B cell (primary cell): ENCODE measurements at regions not wholly inside any gene's neighbourhood (a gene's known extent, or its start where the extent isn't known, plus 50 kb on each side); places are given as distances from the start of the nearest gene placed in this dataset.

Source experiments
- ATAC-seq: fragments of 200-7000 bp; cut with Tn5 transposase; one replicate; pipeline ENCODE4 v1.10.0; 2021; ENCODE audit warnings: low read depth, mild to moderate bottlenecking, moderate number of reproducible peaks, moderate library complexity
- CTCF ChIA-PET: fragments of 350-600 bp; sonication (Branson Sonifier 250); formaldehyde crosslinking; loops from one replicate; lab custom pipeline; 2021; ENCODE audit warnings: antibody characterized with exemption, inconsistent platforms; lab: Charles Lee
- POLR2A ChIA-PET: fragments of 350-600 bp; sonication (Branson Sonifier 250); formaldehyde crosslinking; loops from one replicate; lab custom pipeline; 2021; ENCODE audit warnings: antibody characterized with exemption; lab: Charles Lee
- DNase-seq: peaks from one replicate; pipeline ENCODE4 v3.0.0; 2013
- H2AFZ ChIP-seq: 2 replicates; pipeline ENCODE4 v1.6.1; 2012; ENCODE audit warnings: mild to moderate bottlenecking, low read depth, low read length; ENCODE audit not compliant: insufficient read depth, poor library complexity, severe bottlenecking
- H3K27ac ChIP-seq, 2 donors: 1 replicate in 1 of 2; 2 replicates in 1 of 2; pipeline ENCODE4 v1.5.1; 2012 to 2013; ENCODE audit warnings: low read length in 2 of 2, mild to moderate bottlenecking in 2 of 2, moderate library complexity in 1 of 2
- H3K27me3 ChIP-seq, 4 experiments: fragments of 200-600 bp in 1 of 4; sonication (generic) in 1 of 4; replicated peaks in 1 of 4; 1 replicate in 2 of 4; 2 replicates in 2 of 4; pipeline versions ENCODE4 v1.6.1 to v1.7.0; 2013 to 2016; ENCODE audit warnings: low read length in 3 of 4, mild to moderate bottlenecking in 2 of 4, mixed read lengths in 1 of 4, moderate library complexity in 1 of 4; ENCODE audit not compliant: insufficient read depth in 4 of 4, control insufficient read depth in 3 of 4; ENCODE audit errors: control extremely low read depth in 1 of 4
- H3K36me3 ChIP-seq, 2 experiments: replicated peaks in 1 of 2; 1 replicate in 1 of 2; 2 replicates in 1 of 2; pipeline versions ENCODE4 v1.6.1 to v1.7.1; 2013; ENCODE audit warnings: low read length in 1 of 2; ENCODE audit not compliant: insufficient read depth in 2 of 2, control insufficient read depth in 1 of 2; ENCODE audit errors: control extremely low read depth in 1 of 2, extremely low read depth in 1 of 2
- H3K4me1 ChIP-seq, 2 donors: fragments of 200-600 bp in 1 of 2; sonication (generic) in 1 of 2; 1 replicate in 1 of 2; 2 replicates in 1 of 2; pipeline versions ENCODE4 v1.5.1 to v1.6.1; 2013 to 2017; ENCODE audit warnings: low read length in 2 of 2; ENCODE audit not compliant: control insufficient read depth in 2 of 2, insufficient read depth in 2 of 2
- H3K4me2 ChIP-seq: replicated peaks from 2 replicates; pipeline ENCODE3; 2012; ENCODE audit warnings: mild to moderate bottlenecking, low read depth, low read length; ENCODE audit not compliant: poor library complexity, severe bottlenecking
- H3K4me3 ChIP-seq, 5 experiments: fragments of 200-600 bp in 1 of 5; sonication (generic) in 1 of 5; 1 replicate in 3 of 5; 2 replicates in 2 of 5; pipeline versions ENCODE4 v1.5.1 to v1.7.0; 2011 to 2016; ENCODE audit warnings: low read length in 4 of 5, mild to moderate bottlenecking in 4 of 5, low read depth in 2 of 5, control low read depth in 1 of 5, moderate library complexity in 1 of 5; ENCODE audit not compliant: insufficient read depth in 1 of 5; ENCODE audit errors: control extremely low read depth in 1 of 5, extremely low read depth in 1 of 5
- H3K79me2 ChIP-seq: fragments of 200-600 bp; sonication (generic); one replicate; pipeline ENCODE4 v1.6.0; 2016; ENCODE audit warnings: low read length; ENCODE audit not compliant: control insufficient read depth, insufficient read depth
- H3K9ac ChIP-seq: fragments of 200-600 bp; sonication (generic); 2 replicates; pipeline ENCODE4 v1.6.1; 2017; ENCODE audit warnings: mild to moderate bottlenecking, low read length, moderate library complexity
- H3K9me3 ChIP-seq, 3 donors: one replicate each; pipeline versions ENCODE4 v1.6.1 to v1.7.1; 2013; ENCODE audit warnings: low read length in 2 of 3; ENCODE audit not compliant: control insufficient read depth in 2 of 3, insufficient read depth in 1 of 3; ENCODE audit errors: control extremely low read depth in 1 of 3
- H4K20me1 ChIP-seq: 2 replicates; pipeline ENCODE4 v1.6.0; 2012; ENCODE audit warnings: mild to moderate bottlenecking, low read length; ENCODE audit not compliant: insufficient read depth, control insufficient read depth, poor library complexity, severe bottlenecking
- H3K27ac Mint-ChIP-seq: one replicate; pipeline ENCODE4 v1.8.0; 2021; ENCODE audit warnings: mixed read lengths
- H3K27me3 Mint-ChIP-seq: one replicate; pipeline ENCODE4 v1.8.0; 2021; ENCODE audit warnings: mixed read lengths
- H3K4me1 Mint-ChIP-seq: one replicate; pipeline ENCODE4 v1.8.0; 2021; ENCODE audit warnings: mixed read lengths
- H3K4me3 Mint-ChIP-seq: one replicate; pipeline ENCODE4 v1.8.0; 2021; ENCODE audit warnings: mixed read lengths
- H3K9me3 Mint-ChIP-seq: one replicate; pipeline ENCODE4 v1.8.0; 2022; ENCODE audit warnings: mixed read lengths; ENCODE audit not compliant: insufficient read depth
- CTCF ChIP-seq: fragments of 200-600 bp; IDR thresholded peaks from one replicate; pipeline ENCODE4 v1.8.0; 2022; ENCODE audit warnings: antibody characterized with exemption, mild to moderate bottlenecking
- EZH2 ChIP-seq: IDR thresholded peaks from 2 replicates; pipeline ENCODE4 v1.6.1; 2012; ENCODE audit warnings: borderline replicate concordance, low read depth, mild to moderate bottlenecking, moderate library complexity, low read length; ENCODE audit not compliant: insufficient read depth, poor library complexity, severe bottlenecking
- WGBS: methylation state at CpG from one replicate; pipeline ENCODE4 v1.1.5; 2013; ENCODE audit warnings: missing lambda C conversion rate; ENCODE audit not compliant: insufficient coverage; 5-methylcytosine and 5-hydroxymethylcytosine counted together
- intact Hi-C: fragments of 100-400 bp; cut with micrococcal nuclease; formaldehyde crosslinking; loops from one replicate; pipeline ENCODE4 v1.10.0; 2022

DNA sequence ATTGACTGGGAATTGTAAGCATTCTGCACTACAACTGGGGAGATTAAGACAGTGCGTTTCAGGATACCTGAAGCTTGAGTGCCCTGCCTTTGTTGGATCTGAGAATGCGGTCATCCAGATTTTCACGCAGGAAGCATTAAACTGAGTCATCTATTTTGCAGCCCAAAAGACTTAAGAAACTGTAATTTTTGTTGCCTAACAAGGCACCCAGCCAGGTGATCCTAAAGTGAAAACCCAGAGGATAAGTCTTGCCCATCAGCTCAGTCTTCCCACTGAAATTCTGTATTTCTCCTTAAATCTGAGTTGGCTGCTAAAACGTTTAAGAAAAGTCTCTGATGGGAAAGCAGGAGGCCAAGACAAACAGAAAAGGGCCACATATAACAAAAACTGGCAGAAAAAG, 242.5 kb upstream of the TMCO5A start:
- CTCF ChIA-PET, result no interaction called here

GRCh38 chr15:37693926-37694325, 240.5 kb upstream of the TMCO5A start:
- no peak overlapping the region for H3K27ac Mint-ChIP-seq
- Histone ChIP-seq H3K27ac (no peak overlapping the region), H3K9ac (no peak overlapping the region), H3K79me2 (no peaks in the 10 kb centered on the region), H3K9me3 (no peaks in the 10 kb centered on the region), H3K36me3 (no peaks in the 10 kb centered on the region), H3K4me1 (no peaks in the 10 kb centered on the region), H4K20me1 (no peaks in the 10 kb centered on the region), H3K4me2 (no peak overlapping the region), H3K27me3 (no peaks in the 10 kb centered on the region), H3K4me3 (no peak overlapping the region), H2AFZ (no peak overlapping the region)
- ChIA-PET POLR2A (no interaction called here), CTCF (no interaction called here)
- intact Hi-C loops, result no loop called here
- peaks cover 3% of the 10 kb centered on the region for H3K9me3 Mint-ChIP-seq
- no peak for DNase-seq
- no peaks in the 10 kb centered on the region for H3K27me3 Mint-ChIP-seq
- ATAC-seq, result no peak
- H3K4me1 Mint-ChIP-seq, result no peaks in the 10 kb centered on the region
- H3K4me3 Mint-ChIP-seq, result no peak overlapping the region
- 90% methylated on average over 2 of the region's 3 CpGs for WGBS
- no peak for TF ChIP-seq CTCF
- TF ChIP-seq EZH2, result no peak

More for the DNA sequence above, 242.5 kb upstream of the TMCO5A start:
- WGBS, result 91% methylated on average over 3 of the region's 4 CpGs
- H3K9ac ChIP-seq, result no peak overlapping the region
- ATAC-seq (no peak), DNase-seq (no peak)
- H3K27me3 ChIP-seq, result no peaks in the 10 kb centered on the region
- intact Hi-C loops, result no loop called here
- no peaks in the 10 kb centered on the region for H3K27me3 Mint-ChIP-seq
- no peaks in the 10 kb centered on the region for H3K4me1 ChIP-seq
- H2AFZ ChIP-seq, result no peak overlapping the region
- H3K4me3 Mint-ChIP-seq, result no peak overlapping the region
- H3K27ac Mint-ChIP-seq, result no peak overlapping the region
- H3K79me2 ChIP-seq, result no peaks in the 10 kb centered on the region
- H3K9me3 ChIP-seq, result no peaks in the 10 kb centered on the region
- no peaks in the 10 kb centered on the region for H3K9me3 Mint-ChIP-seq
- POLR2A ChIA-PET, result no interaction called here
- no peak overlapping the region for H3K27ac ChIP-seq
- H3K36me3 ChIP-seq, result no peaks in the 10 kb centered on the region
- H4K20me1 ChIP-seq, result no peaks in the 10 kb centered on the region
- H3K4me3 ChIP-seq, result no peak overlapping the region
- no peak for TF ChIP-seq EZH2
- TF ChIP-seq CTCF, result no peak
- H3K4me2 ChIP-seq, result no peak overlapping the region
- H3K4me1 Mint-ChIP-seq, result no peaks in the 10 kb centered on the region
